Right atrium auricular region (tissue), 2 donors: ENCODE measurements at regions not wholly inside any gene's neighbourhood (a gene's known extent, or its start where the extent isn't known, plus 50 kb on each side); places are given as distances from the start of the nearest gene placed in this dataset.

Experiments
- DNase-seq: peaks from one replicate; pipeline ENCODE4 v3.0.0-alpha.2; 2019; ENCODE audit warnings: low spot score
- H3K27ac ChIP-seq, 2 donors: fragments of 200-600 bp; sonication (generic); 1 replicate in 1 of 2; 2 replicates in 1 of 2; pipeline ENCODE4 v1.5.1; 2016 to 2019
- H3K27me3 ChIP-seq, 2 donors: fragments of 200-600 bp; sonication (generic); one replicate each; pipeline versions ENCODE4 v1.5.1 to v1.6.0; 2017 to 2019
- H3K36me3 ChIP-seq: fragments of 200-600 bp; sonication (generic); one replicate; pipeline ENCODE4 v1.5.1; 2016
- H3K4me1 ChIP-seq, 2 donors: fragments of 200-600 bp; sonication (generic); one replicate each; pipeline versions ENCODE4 v1.5.1 to v1.6.0; 2017 to 2019
- H3K4me3 ChIP-seq, 2 donors: fragments of 200-600 bp; sonication (generic); 1 replicate in 1 of 2; 2 replicates in 1 of 2; pipeline ENCODE4 v1.5.1; 2017 to 2019; ENCODE audit warnings: mild to moderate bottlenecking in 1 of 2, moderate library complexity in 1 of 2
- H3K9me3 ChIP-seq, 2 donors: fragments of 200-600 bp; sonication (generic); one replicate each; pipeline ENCODE4 v1.5.1; 2019
- CTCF ChIP-seq, 2 donors: fragments of 200-600 bp; sonication (generic); IDR thresholded peaks; one replicate each; pipeline ENCODE4 v1.5.1; 2019; ENCODE audit warnings: antibody characterized with exemption in 2 of 2

DNA sequence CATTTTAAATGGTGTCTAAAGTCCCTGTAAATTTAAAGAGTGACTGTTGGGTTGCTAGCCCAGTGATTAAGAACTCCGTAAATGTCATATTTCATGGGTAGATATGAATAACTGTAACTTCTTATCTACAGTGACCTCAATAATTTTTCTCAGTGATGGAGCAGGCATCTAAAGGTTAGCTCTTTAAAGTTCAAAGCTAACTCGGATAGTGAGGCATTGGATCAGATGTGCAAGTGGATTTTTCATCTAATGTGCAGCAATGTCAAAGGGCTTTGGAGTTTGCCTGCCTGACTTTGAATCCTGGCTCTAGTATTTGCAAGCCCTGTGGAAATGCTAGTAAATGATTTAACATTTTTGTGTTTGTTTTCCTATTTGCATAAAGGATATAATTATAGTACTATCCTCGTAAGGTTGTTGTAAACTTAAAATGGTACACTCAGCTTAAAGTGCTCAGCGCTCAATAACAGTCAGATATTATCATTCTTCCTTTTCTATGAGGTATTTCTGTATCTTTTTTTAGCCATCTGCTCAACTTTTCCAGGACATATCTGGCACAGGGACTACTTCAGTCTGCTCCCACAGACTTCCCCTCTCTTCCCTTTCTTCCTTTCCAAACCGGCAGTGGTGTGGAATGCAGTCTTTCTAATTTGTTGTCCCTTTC is 163.7 kb upstream of the ELL2 start:
- no peak for TF ChIP-seq CTCF (IDR thresholded peaks at IDR 0.05)
- Histone ChIP-seq H3K4me1 (peaks cover 0 to 14% of the 10 kb centered on the region in 2 donors), H3K27ac (peak overlapping the region in 1 of 2 donors; percentile 26), H3K9me3 (no peaks in the 10 kb centered on the region), H3K4me3 (no peak overlapping the region), H3K27me3 (no peaks in the 10 kb centered on the region), H3K36me3 (no peaks in the 10 kb centered on the region)
- DNase-seq: no peak

DNA sequence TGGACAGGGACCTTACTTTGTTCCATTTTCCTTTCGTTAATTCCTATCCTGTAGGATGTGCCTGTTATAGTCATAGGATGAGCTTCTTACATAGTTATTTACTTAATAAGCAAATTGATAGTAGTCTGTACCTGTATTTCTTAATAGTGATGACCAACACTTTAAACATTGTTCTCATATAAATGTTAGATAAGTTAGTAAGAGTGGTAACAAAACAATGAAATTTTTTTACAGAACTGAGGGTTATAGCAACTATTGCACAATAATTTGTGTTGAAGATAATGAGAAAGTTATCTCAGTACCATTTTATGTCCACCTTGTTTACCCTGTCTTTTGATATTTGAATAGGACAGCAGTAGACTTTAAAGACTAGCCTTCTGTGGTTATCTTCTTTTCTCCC is 162.9 kb upstream of the ELL2 start:
- H3K4me1 ChIP-seq: peaks cover 0 to 14% of the 10 kb centered on the region in 2 donors
- no peaks in the 10 kb centered on the region for H3K36me3 ChIP-seq
- no peak for TF ChIP-seq CTCF (IDR thresholded peaks at IDR 0.05)
- H3K27ac ChIP-seq: no peak overlapping the region
- DNase-seq: no peak
- H3K4me3 ChIP-seq: no peak overlapping the region
- no peaks in the 10 kb centered on the region for H3K9me3 ChIP-seq
- no peaks in the 10 kb centered on the region for H3K27me3 ChIP-seq

DNA sequence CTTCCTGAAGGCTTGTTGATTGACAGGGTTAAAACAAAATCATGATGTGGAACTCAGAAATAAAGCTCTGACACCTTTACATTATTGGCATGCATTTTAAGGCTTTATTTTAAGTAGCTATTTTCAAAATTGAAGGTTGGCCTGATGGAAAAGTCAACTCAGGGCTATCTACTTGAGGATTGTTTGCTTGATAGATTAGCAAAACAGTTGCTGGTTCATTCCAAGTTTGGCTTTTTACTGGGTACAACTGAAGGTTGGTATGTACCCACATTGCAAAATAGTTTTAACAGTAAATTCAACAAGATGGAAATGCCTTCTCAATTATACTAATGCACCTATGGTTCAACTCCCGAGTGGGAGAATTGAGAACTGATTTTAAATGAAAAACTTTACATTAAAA is 161.8 kb upstream of the ELL2 start:
- no peak for TF ChIP-seq CTCF (IDR thresholded peaks at IDR 0.05)
- Histone ChIP-seq H3K27me3 (no peaks in the 10 kb centered on the region), H3K4me1 (peaks cover 0 to 14% of the 10 kb centered on the region in 2 donors), H3K4me3 (no peak overlapping the region), H3K36me3 (no peaks in the 10 kb centered on the region), H3K9me3 (no peaks in the 10 kb centered on the region), H3K27ac (no peak overlapping the region)
- no peak for DNase-seq

GRCh38 chr5:96121364-96121763 is 159.7 kb upstream of the ELL2 start:
- Histone ChIP-seq H3K27ac (no peak overlapping the region), H3K36me3 (no peaks in the 10 kb centered on the region), H3K27me3 (no peaks in the 10 kb centered on the region), H3K4me3 (no peak overlapping the region), H3K4me1 (peaks cover 0 to 14% of the 10 kb centered on the region in 2 donors), H3K9me3 (no peaks in the 10 kb centered on the region)
- DNase-seq: no peak
- no peak for TF ChIP-seq CTCF (IDR thresholded peaks at IDR 0.05)

DNA sequence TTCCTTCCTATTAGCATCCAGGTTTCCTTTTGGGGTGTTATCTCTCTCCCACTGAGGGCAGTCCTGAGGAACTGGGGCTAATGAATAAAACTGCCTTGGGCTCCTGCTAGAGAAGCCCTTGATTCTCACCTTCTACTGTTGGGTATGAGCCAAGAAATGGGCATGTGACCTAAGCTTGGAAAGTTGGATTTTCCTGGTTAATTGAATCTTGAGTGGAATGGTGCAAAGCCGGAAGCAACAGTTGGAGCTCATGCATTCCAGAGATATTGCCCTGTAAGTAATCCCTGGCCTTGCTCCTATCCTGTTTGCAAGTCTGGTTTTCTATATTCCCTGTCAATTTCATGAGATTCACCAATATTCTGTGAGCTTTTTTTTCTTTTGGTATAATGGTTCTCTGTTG is 158.5 kb upstream of the ELL2 start:
- DNase-seq: no peak
- peaks cover 0 to 3% of the 10 kb centered on the region in 2 donors for H3K4me1 ChIP-seq
- H3K36me3 ChIP-seq: no peaks in the 10 kb centered on the region
- H3K4me3 ChIP-seq: no peak overlapping the region
- no peak overlapping the region for H3K27ac ChIP-seq
- no peaks in the 10 kb centered on the region for H3K9me3 ChIP-seq
- TF ChIP-seq CTCF (IDR thresholded peaks at IDR 0.05): no peak
- no peaks in the 10 kb centered on the region for H3K27me3 ChIP-seq
